Kasumi-1 (cell line): ENCODE measurements at regions not wholly inside any gene's neighbourhood (a gene's known extent, or its start where the extent isn't known, plus 50 kb on each side); places are given as distances from the start of the nearest gene placed in this dataset.

ENCODE experiments used
- DNase-seq, 2 experiments: peaks; one replicate each; lab custom pipeline; 2025; lab: John Stamatoyannopoulos, UW

DNA sequence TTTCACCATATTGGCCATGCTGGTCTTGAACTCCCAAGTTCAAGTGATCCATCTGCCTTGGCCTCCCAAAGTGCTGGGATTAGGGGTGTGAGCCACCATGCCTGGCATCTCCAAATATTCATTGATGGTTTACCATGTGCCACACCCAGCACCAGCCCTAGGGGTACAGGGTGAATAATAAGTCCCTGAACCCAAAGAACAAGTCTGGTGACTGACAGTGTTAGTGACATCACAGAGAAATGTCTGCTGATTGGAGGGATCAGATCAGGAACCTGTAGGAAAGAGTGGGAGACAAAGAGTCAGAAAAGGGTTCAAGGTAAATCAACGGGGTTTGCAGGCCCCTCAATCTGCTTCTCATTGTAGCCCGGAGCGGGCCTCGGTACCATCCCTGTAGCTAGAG lies 118.4 kb upstream of the NABP1 start:
- no peak for DNase-seq

DNA sequence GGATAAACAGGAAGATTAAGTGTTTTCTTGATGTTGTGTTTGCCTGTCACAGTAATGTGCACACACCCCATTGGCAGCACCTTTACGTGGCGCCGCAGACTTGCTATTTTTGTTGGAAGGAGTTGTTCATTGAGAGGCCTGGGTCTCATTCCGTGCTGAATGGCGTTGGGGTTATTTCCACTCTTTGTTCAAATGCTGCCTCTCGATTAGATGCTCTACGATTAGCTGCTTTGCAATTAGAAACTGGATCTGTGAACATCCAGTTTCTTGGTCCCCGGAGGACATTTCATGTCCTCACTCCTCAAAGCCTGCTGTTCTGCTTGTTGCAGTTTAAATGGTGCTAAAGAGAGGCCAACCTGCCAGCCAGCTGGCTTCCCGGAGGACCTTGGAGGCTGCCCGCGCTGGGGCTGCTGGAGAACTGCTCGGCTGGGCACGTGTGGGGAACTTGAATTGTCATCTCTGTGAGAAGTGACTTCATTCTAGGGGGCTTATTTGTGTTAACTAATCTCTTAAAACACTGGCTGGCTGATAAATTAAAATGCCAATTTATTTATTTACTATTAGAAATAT lies 117.4 kb upstream of the NABP1 start:
- no peak for DNase-seq

DNA sequence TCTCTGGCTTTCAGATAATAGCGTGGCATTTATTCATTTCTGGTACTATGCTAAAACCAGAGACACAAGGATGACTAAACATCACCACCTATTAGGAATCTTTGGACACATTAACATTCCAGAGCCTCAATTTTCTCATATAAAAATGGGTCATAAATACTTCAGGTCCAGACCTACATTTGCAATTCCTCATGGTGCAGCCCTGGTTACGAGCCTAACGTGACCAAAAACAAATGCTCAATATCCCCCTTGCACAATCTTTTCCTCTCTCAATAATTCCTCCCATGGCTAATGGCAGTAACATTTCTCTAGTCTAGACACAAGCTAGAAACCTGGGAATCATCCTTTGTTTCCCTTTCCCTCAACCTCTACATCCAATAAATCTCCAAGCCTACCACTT lies 112.8 kb upstream of the NABP1 start:
- DNase-seq: no peak

DNA sequence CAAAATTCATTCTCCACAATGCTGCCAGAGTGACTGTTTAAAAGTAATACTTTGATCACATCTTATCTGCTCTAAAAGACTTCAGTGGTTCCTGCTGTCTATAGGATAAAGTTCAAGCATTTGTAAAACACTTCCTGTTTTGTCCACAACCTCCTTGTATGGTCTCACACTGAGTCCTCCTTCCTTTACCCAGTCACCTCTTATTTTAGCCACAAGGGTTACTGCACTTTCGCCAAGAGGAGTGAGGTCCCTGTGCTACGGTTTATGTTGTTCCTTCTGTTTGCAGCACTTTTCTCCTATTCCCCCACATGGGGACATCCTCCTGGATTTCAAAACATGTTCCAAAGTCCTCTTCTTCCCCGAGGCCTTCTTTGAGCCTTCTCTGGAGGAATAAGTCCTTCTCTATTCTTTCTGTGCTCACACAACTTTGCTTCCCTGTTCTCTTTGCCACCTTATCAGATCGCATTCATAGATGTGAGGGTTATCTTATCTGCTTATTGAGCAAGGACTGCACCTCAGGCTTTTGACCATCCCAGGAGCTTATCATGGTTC lies 112.2 kb upstream of the NABP1 start:
- peak; percentile 80 to 88 for DNase-seq

DNA sequence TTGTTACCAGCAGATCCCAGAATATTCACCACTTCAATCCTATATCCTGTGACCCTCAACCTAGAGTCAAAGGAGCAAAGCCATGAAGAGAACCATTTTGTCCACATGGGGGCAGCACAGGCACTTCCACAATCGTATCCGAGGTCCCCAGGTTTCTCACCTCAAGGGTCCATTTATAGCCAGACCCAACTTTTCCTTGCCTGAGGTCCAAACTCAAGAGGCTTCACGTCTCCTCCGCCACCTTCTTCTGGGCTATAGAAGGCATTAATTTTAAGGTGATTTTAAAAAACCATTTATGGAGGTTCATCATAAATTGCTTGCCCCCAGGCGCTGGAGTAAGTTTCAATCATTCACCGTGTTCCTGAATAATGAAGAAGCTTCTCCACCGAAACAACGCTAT lies 111.6 kb upstream of the NABP1 start:
- peak; percentile 83 to 90 for DNase-seq

DNA sequence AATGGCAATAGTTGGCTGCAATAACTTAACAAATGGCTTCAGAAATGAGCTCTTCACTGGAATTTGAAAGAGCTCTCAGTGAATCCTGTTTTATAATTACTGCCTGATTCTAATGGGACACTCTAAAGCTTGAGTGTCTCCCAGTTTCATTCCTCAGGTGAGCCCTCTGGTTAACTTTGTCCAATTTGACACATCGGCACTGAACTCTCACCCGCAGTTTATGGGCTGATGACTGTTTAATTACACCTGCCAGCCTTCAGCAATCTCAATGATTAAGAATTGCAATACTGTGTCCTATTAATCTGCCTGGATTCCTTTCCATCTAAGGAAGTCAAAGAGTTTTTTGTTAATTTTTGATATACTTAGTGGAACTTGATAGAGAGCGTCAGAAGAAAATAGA lies 110.7 kb upstream of the NABP1 start:
- DNase-seq: no peak

DNA sequence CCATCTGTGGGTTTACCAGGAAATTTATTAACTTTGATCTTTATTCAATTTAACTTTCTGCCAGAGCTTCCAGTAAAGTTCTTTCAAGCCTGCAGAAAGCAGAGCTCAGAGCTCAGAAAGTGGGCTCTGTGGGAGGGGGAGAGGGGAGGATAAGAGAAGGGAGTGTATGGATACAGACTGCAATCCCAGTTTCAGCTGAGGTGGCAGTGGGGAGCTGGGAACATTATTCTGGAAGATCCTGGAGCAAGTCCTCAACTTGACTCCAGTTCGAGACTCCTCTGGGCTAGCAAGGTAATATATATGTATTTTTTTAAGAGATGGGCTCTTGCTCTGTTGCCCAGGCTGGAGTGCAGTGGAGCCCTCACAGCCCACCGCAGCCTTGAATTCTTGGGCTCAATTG lies 108.9 kb upstream of the NABP1 start:
- DNase-seq: peak; percentile 75 to 79

DNA sequence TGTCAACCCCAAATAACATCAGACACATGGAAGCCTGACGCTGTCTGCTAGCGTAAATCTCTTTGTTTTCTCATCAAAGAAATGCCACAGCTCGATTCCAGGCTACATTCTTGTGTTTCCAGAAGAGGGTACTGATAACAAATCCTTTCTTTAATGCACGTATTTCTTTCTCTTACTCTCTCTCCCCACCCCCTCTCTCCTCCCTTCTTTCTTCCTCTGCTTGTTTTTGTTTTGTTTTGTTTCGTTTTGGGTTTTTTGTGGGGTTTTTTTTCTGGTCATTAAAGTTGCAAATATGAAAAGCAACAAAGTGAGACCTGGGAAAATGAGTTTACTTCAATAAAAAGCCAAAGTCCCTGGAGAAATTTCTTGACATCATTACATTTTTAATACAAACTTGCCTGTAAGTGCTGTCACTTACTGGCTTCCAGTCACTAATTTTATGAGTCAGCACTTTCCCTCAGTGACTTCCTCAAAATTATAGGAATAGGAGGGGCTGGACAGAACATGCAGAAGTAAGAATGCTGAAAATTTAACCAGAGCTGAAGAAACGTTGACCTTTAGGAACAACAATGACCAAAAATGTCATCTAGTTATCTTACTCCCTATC lies 106.7 kb upstream of the NABP1 start:
- peak; percentile 90 to 93 for DNase-seq

DNA sequence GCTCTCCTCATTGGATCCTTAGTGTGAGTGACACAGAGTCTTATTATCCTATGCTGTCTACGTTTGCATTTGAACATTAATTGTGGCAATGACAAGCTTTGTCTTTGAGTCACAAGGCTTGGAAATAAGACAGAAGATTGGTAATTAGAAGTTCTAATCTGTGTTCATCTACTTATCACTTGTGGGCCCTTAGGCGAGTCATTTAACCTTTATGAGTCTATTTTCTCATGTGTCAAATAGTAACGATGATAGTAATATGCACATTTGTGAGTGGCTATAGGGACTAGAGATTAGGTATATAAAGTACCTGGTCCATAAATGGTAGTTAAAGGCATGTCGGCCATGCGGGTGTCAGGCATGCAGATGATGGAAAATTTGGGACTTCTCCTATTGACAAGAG lies 105.6 kb upstream of the NABP1 start:
- DNase-seq: no peak

DNA sequence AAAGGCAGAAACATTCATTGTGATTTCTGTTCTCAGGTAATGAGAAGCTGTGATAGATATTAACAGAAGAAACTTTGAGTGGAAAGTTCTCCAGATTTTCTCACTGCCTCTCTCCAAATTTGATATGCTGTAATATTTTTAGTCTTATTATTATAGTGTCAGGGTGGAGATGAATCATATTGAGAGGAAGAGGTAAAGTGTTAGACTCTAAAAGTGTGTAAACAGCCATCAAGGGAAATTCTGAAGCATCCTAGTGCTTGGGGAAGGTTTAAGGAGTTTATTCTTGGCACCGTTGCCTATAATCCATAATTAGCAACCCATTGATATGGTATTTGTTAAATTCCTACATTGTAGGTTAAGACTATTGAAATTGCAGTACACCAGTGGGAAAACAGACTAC lies 104.7 kb upstream of the NABP1 start:
- no peak for DNase-seq

DNA sequence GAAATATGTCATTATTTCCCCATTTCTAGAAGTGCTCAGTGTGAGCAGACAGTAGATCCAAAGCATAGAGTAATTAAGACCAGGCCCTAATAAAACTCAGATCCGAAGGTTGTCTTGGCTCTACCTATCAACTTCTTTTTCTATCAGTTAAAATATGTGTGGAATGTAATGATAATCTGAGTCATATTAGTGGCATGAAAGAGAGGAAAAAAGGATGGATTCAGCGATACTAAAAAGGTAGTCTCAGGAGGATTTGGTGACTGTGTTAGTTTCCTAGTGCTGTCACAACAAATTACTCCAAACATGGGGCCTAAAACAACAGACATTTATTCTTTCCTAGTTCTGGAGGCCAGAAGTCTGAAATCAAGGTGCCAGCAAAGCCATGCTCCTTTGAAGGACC lies 103.7 kb upstream of the NABP1 start:
- no peak for DNase-seq

DNA sequence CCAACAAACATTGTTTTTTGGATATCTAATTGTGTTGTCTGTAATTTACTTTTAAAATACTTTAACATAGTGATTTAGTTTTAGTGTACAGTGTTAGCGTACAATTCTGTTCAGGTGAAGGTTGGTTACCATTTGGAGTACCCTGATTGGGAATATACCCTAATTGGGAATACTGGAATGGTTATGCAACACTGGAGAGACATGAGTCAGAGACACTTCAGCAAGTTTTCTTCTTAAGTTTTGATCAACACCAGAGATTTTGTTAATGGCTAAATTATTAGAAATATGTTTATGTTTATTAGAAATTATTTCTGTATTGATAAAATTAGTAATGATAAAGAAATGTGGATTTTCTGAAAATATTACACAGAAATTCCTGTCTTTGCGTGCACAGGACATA lies 100.3 kb upstream of the NABP1 start:
- no peak for DNase-seq

DNA sequence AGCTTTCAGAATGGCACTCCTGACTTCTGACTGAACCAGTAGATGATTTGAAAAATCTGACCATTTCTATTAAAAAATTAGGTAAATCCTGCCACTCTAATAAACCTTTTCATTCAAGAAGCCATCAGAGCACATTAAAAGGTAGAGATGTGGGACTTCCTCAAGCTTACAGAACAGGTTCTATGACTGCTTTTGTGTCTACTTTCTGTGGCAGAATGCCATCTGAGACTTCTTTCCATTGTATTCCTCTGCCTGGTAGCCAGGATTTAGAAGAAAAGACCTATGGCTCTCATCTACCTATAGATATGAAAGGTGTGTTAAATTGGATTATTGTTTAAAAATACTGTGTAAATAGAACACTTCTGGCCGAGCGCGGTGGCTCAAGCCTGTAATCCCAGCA lies 99.9 kb upstream of the NABP1 start:
- DNase-seq: no peak

DNA sequence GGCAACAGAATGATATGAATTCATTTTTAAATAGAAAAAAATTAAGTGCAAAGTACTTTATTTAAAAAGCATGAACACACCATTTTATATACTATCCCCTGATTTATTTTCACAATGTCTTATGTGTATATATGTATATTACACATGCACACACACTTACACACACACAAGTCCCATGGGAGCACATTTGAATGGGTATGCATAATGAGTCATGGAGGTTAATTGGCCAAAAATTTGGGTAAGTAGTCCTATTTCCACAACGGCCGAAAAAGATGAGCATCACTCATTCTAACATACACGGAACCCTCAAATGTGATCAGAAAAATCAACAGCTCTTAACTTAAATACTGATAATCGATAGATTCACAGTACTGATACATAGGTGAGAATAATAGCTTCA lies 97.4 kb upstream of the NABP1 start:
- DNase-seq: no peak

DNA sequence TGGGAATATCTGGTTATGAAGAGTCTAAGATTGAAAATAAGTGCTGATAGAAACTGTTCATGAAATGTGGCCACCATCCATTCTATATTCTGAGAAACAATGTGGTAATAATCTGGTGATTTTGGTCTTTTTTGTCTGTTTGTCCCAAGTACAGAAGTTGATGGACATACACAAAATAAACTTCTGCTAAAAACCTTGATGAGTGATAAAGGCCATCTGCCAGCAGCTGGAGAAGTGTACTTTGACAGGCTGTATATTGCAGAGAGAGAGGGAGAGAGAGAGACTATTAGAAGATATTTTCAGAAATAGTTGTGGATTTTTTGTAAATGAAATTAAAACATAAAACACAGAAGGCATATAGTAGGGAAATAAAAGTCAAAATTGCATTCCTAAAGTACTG lies 96.9 kb upstream of the NABP1 start:
- no peak for DNase-seq

DNA sequence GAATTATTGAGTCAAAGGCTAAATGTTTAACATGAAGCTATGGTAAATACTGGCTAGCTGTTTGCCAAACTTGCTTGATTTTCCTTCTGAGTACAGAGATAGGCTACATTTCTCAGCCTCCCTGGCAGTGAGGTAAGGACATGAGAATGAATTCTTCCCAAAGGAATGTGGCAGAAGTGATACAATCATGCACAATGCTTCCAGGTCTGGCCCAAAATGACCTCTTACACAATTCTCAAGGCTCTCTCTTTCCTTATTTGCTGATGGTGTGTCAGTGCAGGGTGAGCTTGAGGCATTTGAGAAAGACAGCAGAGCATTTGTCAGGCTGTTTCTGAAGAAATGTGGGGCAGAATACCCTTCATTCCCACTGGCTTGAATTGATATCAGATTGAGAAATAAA lies 95.6 kb upstream of the NABP1 start:
- DNase-seq: no peak

DNA sequence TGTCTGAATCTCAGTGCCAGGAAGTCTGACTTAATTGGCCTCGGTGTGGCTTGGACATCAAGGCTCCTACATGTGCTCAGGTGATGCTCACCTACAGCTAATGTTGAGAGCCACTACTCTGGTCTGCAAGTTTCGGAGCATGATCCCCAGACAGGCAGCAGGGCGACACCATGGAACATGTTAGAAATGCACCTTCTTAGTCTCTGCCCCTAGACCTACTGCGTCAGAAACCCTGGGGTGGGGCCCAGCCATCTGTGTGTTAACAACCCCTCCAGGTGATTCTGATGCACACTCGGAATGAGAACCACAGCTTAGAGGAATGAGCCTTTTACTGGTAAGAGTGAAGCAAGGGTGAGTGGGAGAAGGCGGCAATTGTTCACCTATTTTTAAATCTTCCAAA lies 86.9 kb upstream of the NABP1 start:
- DNase-seq: no peak

DNA sequence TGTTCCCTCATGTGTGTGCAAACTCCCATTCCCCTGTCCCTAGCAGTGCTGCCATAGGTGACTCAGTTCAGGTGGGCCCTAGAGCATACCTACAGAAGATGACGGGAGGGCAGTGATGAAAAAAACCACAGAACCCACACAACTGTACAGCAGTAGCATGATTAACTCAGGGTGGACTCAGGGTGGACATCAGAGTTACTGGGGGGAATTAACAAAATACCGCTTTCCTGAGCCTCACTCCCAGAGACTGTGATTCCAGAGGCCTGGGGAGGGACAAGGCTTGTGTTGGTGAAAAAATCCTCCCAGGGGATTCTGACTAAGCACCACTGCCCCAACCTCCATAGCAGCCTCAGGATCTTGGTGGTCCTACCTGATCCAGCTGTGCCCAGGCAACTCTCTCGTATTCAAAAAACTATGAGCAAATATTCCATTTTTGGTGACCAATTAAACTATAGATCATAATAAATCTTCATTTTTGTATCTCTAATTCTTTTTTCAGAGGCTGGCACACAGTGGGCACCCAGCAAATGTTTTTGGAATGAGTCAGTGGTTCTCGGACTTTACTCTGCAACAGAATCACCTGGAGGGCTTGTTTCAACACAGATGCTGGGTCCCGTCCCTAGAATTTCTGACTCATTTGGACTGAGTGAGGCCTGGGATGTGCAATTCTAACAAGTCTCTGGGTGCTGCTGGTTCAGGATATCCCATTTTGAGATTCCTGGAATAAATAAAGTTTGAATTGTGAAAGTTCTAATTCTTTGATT lies 84.1 kb upstream of the NABP1 start:
- no peak for DNase-seq

DNA sequence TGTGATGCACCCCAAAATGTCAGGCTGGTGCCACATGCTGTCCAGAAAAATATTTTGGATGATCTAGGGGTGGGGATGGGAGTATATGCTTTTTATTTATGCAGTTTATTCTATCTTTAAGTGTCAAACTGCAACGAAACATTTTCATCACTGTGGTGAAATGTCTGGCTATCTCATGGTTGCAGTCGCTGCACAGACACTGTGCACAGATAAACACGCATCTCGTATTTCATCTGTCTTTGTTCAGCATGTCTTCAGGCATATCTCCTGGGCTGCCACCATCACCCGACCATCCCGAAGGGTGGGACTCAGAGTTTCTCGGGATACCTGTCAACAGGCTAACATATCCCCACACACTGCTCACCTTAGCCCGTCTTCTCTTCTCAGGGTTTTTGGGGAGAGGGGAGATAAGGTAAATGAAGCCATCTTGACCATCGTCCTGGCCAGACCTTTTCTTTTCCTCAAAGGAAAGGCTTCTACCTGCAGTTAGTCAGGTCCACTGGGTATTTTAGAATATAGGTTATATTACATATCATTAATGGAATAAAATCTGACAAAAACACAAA lies 80.7 kb upstream of the NABP1 start:
- no peak for DNase-seq

DNA sequence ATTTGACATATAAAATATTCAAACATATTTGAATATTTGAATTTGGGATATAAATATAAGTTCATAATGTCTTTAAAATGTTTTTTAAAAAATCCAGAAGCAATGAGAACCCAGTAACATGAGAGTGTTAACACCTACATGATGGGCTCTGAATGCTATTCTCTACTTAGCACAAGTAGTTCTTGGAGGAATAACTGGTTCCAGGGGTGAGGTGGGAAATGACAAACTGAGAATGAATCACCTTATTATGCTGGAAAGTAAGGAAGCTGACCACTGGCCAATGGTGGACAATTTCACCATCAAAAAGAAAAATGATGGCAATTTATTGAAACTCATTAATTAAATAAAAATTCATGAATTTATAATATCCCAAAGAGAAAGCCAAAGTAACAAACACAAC lies 79.6 kb upstream of the NABP1 start:
- no peak for DNase-seq

DNA sequence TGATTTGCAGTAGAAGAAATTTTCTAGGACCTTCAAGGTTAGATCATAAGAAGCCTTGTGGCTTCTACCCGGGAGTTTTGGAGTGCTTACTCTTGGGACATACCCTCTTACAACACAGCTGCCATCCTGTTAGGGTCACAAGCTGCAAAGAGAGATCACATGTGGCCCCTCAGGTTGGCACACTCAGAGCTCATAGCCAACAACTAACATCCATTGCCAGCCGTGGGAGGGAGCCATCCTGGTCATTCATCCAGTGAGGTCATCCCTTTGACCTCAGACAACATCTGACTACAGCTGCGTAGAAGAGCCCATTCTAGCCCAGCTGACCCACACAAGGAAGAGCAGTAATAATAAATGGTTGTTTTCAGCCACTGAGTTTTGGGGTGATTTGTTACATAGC lies 76.9 kb upstream of the NABP1 start:
- no peak for DNase-seq

DNA sequence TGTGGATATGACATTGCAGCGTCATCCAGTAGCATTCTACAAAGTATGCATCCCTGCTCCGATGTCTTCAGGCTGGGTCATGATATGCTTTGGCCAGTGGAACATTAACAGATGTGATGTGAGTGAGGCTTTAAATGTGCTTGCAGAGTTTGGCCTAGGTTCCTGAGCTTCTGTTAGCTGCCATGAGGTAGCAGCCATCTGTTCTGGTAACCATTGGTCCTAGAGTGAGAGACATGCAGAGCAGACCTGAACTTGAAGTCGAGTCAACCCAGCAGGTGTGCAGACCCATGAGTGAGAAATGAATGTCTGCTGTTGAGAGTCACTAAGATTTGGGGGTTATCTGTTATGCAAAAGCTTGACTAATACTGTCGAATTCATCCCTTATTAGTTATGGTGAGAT lies 73.8 kb upstream of the NABP1 start:
- DNase-seq: no peak

DNA sequence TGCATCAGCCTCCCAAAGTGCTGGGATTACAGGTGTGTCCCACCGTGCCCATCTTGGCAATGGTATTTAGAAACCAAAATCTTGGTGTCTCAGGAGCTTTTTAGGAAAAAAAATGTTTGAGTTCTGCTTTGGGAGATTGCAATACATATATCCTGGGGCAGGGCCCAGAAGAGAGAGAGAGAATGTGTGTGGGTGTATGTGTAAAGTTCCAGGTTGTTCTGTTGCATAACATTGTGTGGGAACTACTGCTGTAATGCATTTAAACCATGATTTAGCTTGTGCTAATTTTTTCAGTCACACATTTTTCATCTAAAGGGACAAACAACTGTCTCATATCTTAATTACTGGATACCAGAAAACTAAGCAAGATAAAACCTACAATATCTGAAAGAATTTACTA lies 70.8 kb upstream of the NABP1 start:
- DNase-seq: no peak
